ENCODE measurements at regions not wholly inside any gene's neighbourhood (a gene's known extent, or its start where the extent isn't known, plus 50 kb on each side); places are given as distances from the start of the nearest gene placed in this dataset.

DNA sequence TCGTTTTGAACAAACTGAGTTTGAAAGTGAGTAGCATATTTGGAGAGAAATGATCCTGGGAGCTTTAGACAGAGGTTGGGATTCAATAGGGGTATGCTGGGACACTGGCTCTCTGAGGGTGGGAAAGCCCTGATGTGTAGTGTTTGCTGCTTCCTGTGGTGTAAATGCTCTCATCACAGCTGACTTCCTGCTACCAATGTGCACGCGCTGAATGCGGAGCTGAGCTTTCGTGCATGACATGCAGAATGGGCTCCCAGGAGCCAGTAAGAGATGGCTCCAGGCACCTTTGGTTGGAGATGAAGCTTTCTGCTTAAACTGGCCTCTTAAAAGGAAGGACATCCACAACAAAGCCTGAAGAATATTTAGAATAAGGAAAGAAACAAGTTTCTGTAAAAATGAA is 224.1 kb upstream of the CCDC150 start:
- no peaks in the 10 kb centered on the region for H3K27me3 Mint-ChIP-seq (ENCODE audit: low read depth)
- TF ChIP-seq, protein P1, sequence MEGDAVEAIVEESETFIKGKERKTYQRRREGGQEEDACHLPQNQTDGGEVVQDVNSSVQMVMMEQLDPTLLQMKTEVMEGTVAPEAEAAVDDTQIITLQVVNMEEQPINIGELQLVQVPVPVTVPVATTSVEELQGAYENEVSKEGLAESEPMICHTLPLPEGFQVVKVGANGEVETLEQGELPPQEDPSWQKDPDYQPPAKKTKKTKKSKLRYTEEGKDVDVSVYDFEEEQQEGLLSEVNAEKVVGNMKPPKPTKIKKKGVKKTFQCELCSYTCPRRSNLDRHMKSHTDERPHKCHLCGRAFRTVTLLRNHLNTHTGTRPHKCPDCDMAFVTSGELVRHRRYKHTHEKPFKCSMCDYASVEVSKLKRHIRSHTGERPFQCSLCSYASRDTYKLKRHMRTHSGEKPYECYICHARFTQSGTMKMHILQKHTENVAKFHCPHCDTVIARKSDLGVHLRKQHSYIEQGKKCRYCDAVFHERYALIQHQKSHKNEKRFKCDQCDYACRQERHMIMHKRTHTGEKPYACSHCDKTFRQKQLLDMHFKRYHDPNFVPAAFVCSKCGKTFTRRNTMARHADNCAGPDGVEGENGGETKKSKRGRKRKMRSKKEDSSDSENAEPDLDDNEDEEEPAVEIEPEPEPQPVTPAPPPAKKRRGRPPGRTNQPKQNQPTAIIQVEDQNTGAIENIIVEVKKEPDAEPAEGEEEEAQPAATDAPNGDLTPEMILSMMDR (conservative IDR thresholded peaks at IDR 0.05) = no peak
- no peak overlapping the region for H3K27ac Mint-ChIP-seq (ENCODE audit: unreplicated experiment)
- no peaks in the 10 kb centered on the region for H3K9me3 Mint-ChIP-seq
- DNase-seq (ENCODE audit: low read depth, low spot score) = no peak
- H3K4me1 Mint-ChIP-seq = peaks cover 9% of the 10 kb centered on the region
- H3K4me3 Mint-ChIP-seq = no peak overlapping the region
- no peaks in the 10 kb centered on the region for H3K36me3 Mint-ChIP-seq (ENCODE audit: low read depth)

DNA sequence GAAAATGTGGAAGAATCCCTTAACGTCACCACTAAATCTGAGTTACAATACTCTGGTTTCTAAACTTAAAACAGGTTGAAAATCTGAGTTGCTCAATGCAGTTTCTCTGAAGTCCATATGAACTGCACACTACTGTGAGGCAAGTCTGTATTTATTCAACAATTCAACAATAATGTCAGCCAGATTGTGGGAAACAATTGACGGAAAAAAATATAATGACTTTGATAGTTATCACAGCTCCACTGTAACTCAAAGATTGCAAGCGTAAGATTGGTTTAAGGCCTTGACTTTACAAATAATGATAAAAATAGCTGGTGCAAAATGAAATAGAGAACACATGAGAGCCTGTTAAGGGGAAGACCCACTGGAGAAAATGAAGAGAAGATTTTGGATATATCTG is 219.4 kb upstream of the CCDC150 start:
- H3K9me3 Mint-ChIP-seq = peaks cover under 1% of the 10 kb centered on the region
- peaks cover 1% of the 10 kb centered on the region for H3K36me3 Mint-ChIP-seq (ENCODE audit: low read depth)
- H3K4me3 Mint-ChIP-seq = no peak overlapping the region
- DNase-seq (ENCODE audit: low read depth, low spot score) = no peak
- TF ChIP-seq, protein P1 (conservative IDR thresholded peaks at IDR 0.05) = no peak
- peaks cover 5% of the 10 kb centered on the region for H3K4me1 Mint-ChIP-seq
- no peak overlapping the region for H3K27ac Mint-ChIP-seq (ENCODE audit: unreplicated experiment)
- H3K27me3 Mint-ChIP-seq (ENCODE audit: low read depth) = no peaks in the 10 kb centered on the region

DNA sequence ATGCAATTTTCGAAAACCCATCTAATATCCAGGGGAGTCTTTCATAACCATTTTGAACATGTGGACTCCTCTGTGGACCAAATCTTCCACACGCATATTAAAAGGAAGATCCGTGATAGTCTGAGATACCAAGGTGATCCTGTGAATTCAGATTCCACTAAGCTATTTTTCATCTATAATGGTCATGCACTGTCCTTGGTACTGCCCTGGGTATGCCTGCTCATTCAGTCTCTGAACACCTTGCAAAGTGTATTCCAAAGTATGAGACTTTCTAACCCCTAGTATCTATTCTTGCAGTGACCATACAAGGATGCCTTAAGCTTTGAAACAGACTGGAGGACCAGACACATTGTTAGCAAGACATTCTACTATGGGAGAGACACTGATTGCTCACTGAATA is 217.6 kb upstream of the CCDC150 start:
- H3K36me3 Mint-ChIP-seq (ENCODE audit: low read depth) = peaks cover 5% of the 10 kb centered on the region
- peaks cover 4% of the 10 kb centered on the region for H3K9me3 Mint-ChIP-seq
- H3K4me1 Mint-ChIP-seq = peaks cover 5% of the 10 kb centered on the region
- no peak overlapping the region for H3K27ac Mint-ChIP-seq (ENCODE audit: unreplicated experiment)
- no peaks in the 10 kb centered on the region for H3K27me3 Mint-ChIP-seq (ENCODE audit: low read depth)
- DNase-seq (ENCODE audit: low read depth, low spot score) = no peak
- TF ChIP-seq, protein P1 (conservative IDR thresholded peaks at IDR 0.05) = no peak
- H3K4me3 Mint-ChIP-seq = no peak overlapping the region

DNA sequence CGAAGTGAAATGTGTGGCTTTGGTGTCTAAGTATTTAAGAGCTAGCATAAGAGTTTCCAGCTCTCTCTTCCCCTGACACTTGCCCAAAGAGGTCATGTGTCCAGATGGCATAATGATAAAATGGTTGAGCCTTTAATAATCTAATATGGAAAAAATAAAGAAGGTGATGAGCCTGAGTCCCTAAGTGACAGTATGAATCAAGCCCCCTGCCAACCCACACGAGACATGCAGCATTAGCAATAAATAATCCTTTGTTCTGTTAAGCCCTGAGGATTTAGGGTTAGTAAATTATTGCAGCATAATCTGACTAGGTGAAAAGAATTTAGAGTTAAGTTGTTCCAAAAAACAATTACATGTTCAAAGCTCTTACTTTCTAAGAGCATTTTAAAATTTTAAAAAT is 217.2 kb upstream of the CCDC150 start:
- DNase-seq (ENCODE audit: low read depth, low spot score) = no peak
- Mint-ChIP-seq H3K4me1 (peaks cover 5% of the 10 kb centered on the region), H3K27me3 (ENCODE audit: low read depth) (no peaks in the 10 kb centered on the region), H3K4me3 (no peak overlapping the region), H3K27ac (ENCODE audit: unreplicated experiment) (no peak overlapping the region), H3K9me3 (peaks cover 4% of the 10 kb centered on the region), H3K36me3 (ENCODE audit: low read depth) (peaks cover 5% of the 10 kb centered on the region)
- TF ChIP-seq, protein P1 (conservative IDR thresholded peaks at IDR 0.05) = no peak

DNA sequence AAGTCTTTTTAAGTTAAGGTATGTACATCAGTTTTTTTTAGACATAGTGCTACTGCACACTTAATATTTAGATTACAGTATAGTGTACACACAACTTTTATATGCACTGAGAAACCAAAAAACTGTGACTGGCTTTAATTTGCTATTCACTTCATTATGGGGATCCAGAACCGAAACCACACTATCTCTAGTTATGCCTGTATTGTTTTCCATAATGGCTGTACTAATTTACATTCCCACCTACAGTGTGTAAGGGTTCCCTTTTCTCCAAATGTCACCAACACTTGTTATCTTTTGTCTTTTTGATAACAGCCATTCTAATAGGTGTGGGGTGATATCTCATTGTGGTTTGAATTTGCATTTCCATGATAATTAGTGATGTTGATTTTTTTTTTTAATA is 213.4 kb upstream of the CCDC150 start:
- no peak for DNase-seq (ENCODE audit: low read depth, low spot score)
- peaks cover 4% of the 10 kb centered on the region for H3K9me3 Mint-ChIP-seq
- H3K27ac Mint-ChIP-seq (ENCODE audit: unreplicated experiment) = no peak overlapping the region
- no peaks in the 10 kb centered on the region for H3K27me3 Mint-ChIP-seq (ENCODE audit: low read depth)
- TF ChIP-seq, protein P1 (conservative IDR thresholded peaks at IDR 0.05) = no peak
- H3K36me3 Mint-ChIP-seq (ENCODE audit: low read depth) = peaks cover 8% of the 10 kb centered on the region
- no peak overlapping the region for H3K4me3 Mint-ChIP-seq
- H3K4me1 Mint-ChIP-seq = peaks cover 18% of the 10 kb centered on the region
